Erythroblast (primary cell): ENCODE measurements at regions not wholly inside any gene's neighbourhood (a gene's known extent, or its start where the extent isn't known, plus 50 kb on each side); places are given as distances from the start of the nearest gene placed in this dataset.

Experiments
- GATA1 ChIP-seq: IDR thresholded peaks from 2 replicates; pipeline ENCODE4 v1.6.1; 2011; ENCODE audit warnings: low read depth, mild to moderate bottlenecking, control low read depth, low read length, moderate library complexity
- POLR2A ChIP-seq: IDR thresholded peaks from 2 replicates; pipeline ENCODE4 v1.6.1; 2011; ENCODE audit warnings: mild to moderate bottlenecking, low read length

- TF ChIP-seq POLR2A (no peak), GATA1 (no peak)
These were observed 250.1 kb upstream of the DCN start for GRCh38 chr12:91432755-91433154.
